ENCODE measurements at regions not wholly inside any gene's neighbourhood (a gene's known extent, or its start where the extent isn't known, plus 50 kb on each side); places are given as distances from the start of the nearest gene placed in this dataset.

- no peaks in the 10 kb centered on the region for H3K27me3 ChIP-seq (ENCODE audit: control insufficient read depth, insufficient read depth, low read length)
- H3K4me2 ChIP-seq (ENCODE audit: low read depth, low read length), result no peak overlapping the region
- no peak overlapping the region for H3K4me3 ChIP-seq (ENCODE audit: insufficient read depth, low read depth, low read length)
- no peak overlapping the region for H3K23ac ChIP-seq (ENCODE audit: low read depth, low read length)
- H2AFZ ChIP-seq (replicated peaks; ENCODE audit: low read length, poor library complexity), result no peak overlapping the region
- no peak overlapping the region for H2AK9ac ChIP-seq (replicated peaks; ENCODE audit: low read depth, low read length, poor library complexity)
- no peak overlapping the region for H4K5ac ChIP-seq (ENCODE audit: low read depth, low read length)
- no peaks in the 10 kb centered on the region for H3K9me1 ChIP-seq (ENCODE audit: insufficient read depth, low read length)
- H4K91ac ChIP-seq (ENCODE audit: insufficient read depth, low read depth, low read length), result no peak overlapping the region
- ChIA-PET POLR2A (ENCODE audit: unreplicated experiment) (no interaction called here), CTCF (no interaction called here)
- no peak overlapping the region for H2BK15ac ChIP-seq (ENCODE audit: low read depth, low read length)
- H2BK20ac ChIP-seq (ENCODE audit: low read depth, low read length), result no peak overlapping the region
- ATAC-seq (ENCODE audit: low read depth) (no peak), DNase-seq (no peak)
- no peak overlapping the region for H3K9ac ChIP-seq (ENCODE audit: low read depth, low read length)
- no peak for TF ChIP-seq BHLHE40 (IDR thresholded peaks at IDR 0.05; ENCODE audit: low read depth, low read length)
- no peak for TF ChIP-seq RFX5 (IDR thresholded peaks at IDR 0.05; ENCODE audit: low read depth, low read length)
- TF ChIP-seq MXI1 (IDR thresholded peaks at IDR 0.05; ENCODE audit: borderline replicate concordance, low read depth, low read length), result no peak
- no peak for TF ChIP-seq MAZ (IDR thresholded peaks at IDR 0.05; ENCODE audit: borderline replicate concordance, low read depth, low read length)
- no peak for TF ChIP-seq ELK1 (IDR thresholded peaks at IDR 0.05; ENCODE audit: borderline replicate concordance, low read depth, low read length)
- H3K4ac ChIP-seq (ENCODE audit: low read depth, low read length), result no peak overlapping the region
- no peak overlapping the region for H3K56ac ChIP-seq (ENCODE audit: extremely low read depth, insufficient read depth, low read length)
- dilution Hi-C loops (cut with HindIII; ENCODE audit: low sequenced_read_pairs, unreplicated experiment) (no loop called here), intact Hi-C loops (cut with micrococcal nuclease) (no loop called here), in situ Hi-C loops (cut with MboI; ENCODE audit: low sequenced_read_pairs) (no loop called here)
- H3K18ac ChIP-seq (ENCODE audit: low read depth, low read length), result no peak overlapping the region
- H3K79me1 ChIP-seq (ENCODE audit: low read depth in 1 of 2, low read length in 2 of 2), result no peaks in the 10 kb centered on the region
- no peaks in the 10 kb centered on the region for H3K9me3 ChIP-seq (ENCODE audit: control insufficient read depth, insufficient read depth, low read length)
- no peaks in the 10 kb centered on the region for H3K4me1 ChIP-seq (ENCODE audit: control insufficient read depth, insufficient read depth, low read length)
- no TSS peak for BruUV-seq (replicated peaks)
- no peaks in the 10 kb centered on the region for H3K36me3 ChIP-seq (ENCODE audit: control insufficient read depth, insufficient read depth, low read length)
- no peaks in the 10 kb centered on the region for H4K20me1 ChIP-seq (ENCODE audit: insufficient read depth, low read length)
- no peak overlapping the region for H2BK120ac ChIP-seq (ENCODE audit: low read depth, low read length)
- H2BK5ac ChIP-seq (ENCODE audit: low read depth, low read length, poor library complexity, severe bottlenecking), result no peak overlapping the region
- no peak overlapping the region for H4K8ac ChIP-seq (ENCODE audit: low read depth in 2 of 2, low read length in 2 of 2)
- H3K14ac ChIP-seq (replicated peaks; ENCODE audit: low read depth, low read length), result no peak overlapping the region
- H2AK5ac ChIP-seq (ENCODE audit: low read depth, low read length), result no peak overlapping the region
- H3K27ac ChIP-seq (ENCODE audit: insufficient read depth, low read length), result no peak overlapping the region
Measured at GRCh38 chr6:22845467-22845866, 276.1 kb downstream of the HDGFL1 start.
